Inflammatory macrophage treated with lipopolysaccharide for 4 hours (primary cell): ENCODE measurements at regions not wholly inside any gene's neighbourhood (a gene's known extent, or its start where the extent isn't known, plus 50 kb on each side); places are given as distances from the start of the nearest gene placed in this dataset.

Experiments used
- DNase-seq: peaks from one replicate; pipeline ENCODE4 v3.0.0-alpha.2; 2020

GRCh38 chr1:13976485-13976884 is 276.5 kb downstream of the PRDM2 start:
- no peak for DNase-seq

GRCh38 chr1:13981142-13981541 is 281.2 kb downstream of the PRDM2 start:
- no peak for DNase-seq

- no peak for DNase-seq
Observed at GRCh38 chr1:13983393-13983792, 283.4 kb downstream of the PRDM2 start.

- no peak for DNase-seq
Observed at GRCh38 chr1:13990939-13991338, 291.0 kb downstream of the PRDM2 start.

- DNase-seq = no peak
Observed at GRCh38 chr1:13992489-13993285, 292.7 kb downstream of the PRDM2 start.

GRCh38 chr1:13994386-13994785 is 294.4 kb downstream of the PRDM2 start:
- no peak for DNase-seq

- DNase-seq = no peak
Observed at GRCh38 chr1:13996334-13996733, 296.3 kb downstream of the PRDM2 start.

- DNase-seq = no peak
Observed at GRCh38 chr1:14003552-14003951, 303.6 kb downstream of the PRDM2 start.

- no peak for DNase-seq
Observed at GRCh38 chr1:14009582-14009981, 309.6 kb downstream of the PRDM2 start.

- DNase-seq = no peak
Observed at GRCh38 chr1:14010476-14010875, 310.5 kb downstream of the PRDM2 start.

GRCh38 chr1:14011132-14011531 is 311.1 kb downstream of the PRDM2 start:
- no peak for DNase-seq

- no peak for DNase-seq
Observed at GRCh38 chr1:14011888-14012287, 311.9 kb downstream of the PRDM2 start.

GRCh38 chr1:14014929-14015328 is 314.9 kb downstream of the PRDM2 start:
- DNase-seq = no peak

- no peak for DNase-seq
Observed at GRCh38 chr1:14015917-14016316, 315.9 kb downstream of the PRDM2 start.

- DNase-seq = no peak
Observed at GRCh38 chr1:14017531-14017961, 317.6 kb downstream of the PRDM2 start.

GRCh38 chr1:14019461-14019860 is 319.5 kb downstream of the PRDM2 start:
- no peak for DNase-seq

- no peak for DNase-seq
Observed at GRCh38 chr1:14020006-14020405, 320.0 kb downstream of the PRDM2 start.

- no peak for DNase-seq
Observed at GRCh38 chr1:14027099-14027498, 327.1 kb downstream of the PRDM2 start.

GRCh38 chr1:14031461-14031860 is 331.5 kb downstream of the PRDM2 start:
- DNase-seq = no peak

- no peak for DNase-seq
Observed at GRCh38 chr1:14034506-14034905, 334.5 kb downstream of the PRDM2 start.

- no peak for DNase-seq
Observed at GRCh38 chr1:14037101-14037847, 337.3 kb downstream of the PRDM2 start.

GRCh38 chr1:14039582-14040430 is 339.8 kb downstream of the PRDM2 start:
- DNase-seq = no peak

GRCh38 chr1:14049965-14050364 is 350.0 kb downstream of the PRDM2 start:
- DNase-seq = no peak
